Smooth muscle cell (in vitro differentiated cells): ENCODE measurements at regions not wholly inside any gene's neighbourhood (a gene's known extent, or its start where the extent isn't known, plus 50 kb on each side); places are given as distances from the start of the nearest gene placed in this dataset.

Experiments used
- DNase-seq: peaks from one replicate; lab custom pipeline; 2025; ENCODE audit not compliant: unreplicated experiment; lab: John Stamatoyannopoulos, UW
- H2AFZ ChIP-seq: fragments of 200-600 bp; sonication (generic); 2 replicates; pipeline ENCODE4 v1.6.0; 2016; ENCODE audit warnings: antibody characterized with exemption, low read depth, mild to moderate bottlenecking
- H3F3A ChIP-seq: fragments of 200-600 bp; sonication (generic); 2 replicates; pipeline ENCODE4 v1.6.0; 2017; ENCODE audit warnings: antibody characterized with exemption, low read depth
- H3K27ac ChIP-seq: fragments of 200-600 bp; sonication (generic); 2 replicates; pipeline ENCODE4 v1.5.1; 2016; ENCODE audit warnings: low read depth, mild to moderate bottlenecking
- H3K27me3 ChIP-seq: fragments of 200-600 bp; sonication (generic); 2 replicates; pipeline ENCODE4 v1.6.1; 2016; ENCODE audit warnings: low read depth, mild to moderate bottlenecking
- H3K36me3 ChIP-seq: fragments of 200-600 bp; sonication (generic); 2 replicates; pipeline ENCODE4 v1.5.1; 2016; ENCODE audit warnings: low read depth
- H3K4me1 ChIP-seq: fragments of 200-600 bp; sonication (generic); 2 replicates; pipeline ENCODE4 v1.5.1; 2016; ENCODE audit warnings: low read depth
- H3K4me2 ChIP-seq: fragments of 200-600 bp; sonication (generic); 2 replicates; pipeline ENCODE4 v1.6.0; 2016; ENCODE audit warnings: mild to moderate bottlenecking
- H3K4me3 ChIP-seq: fragments of 200-600 bp; sonication (generic); 2 replicates; pipeline ENCODE4 v1.5.1; 2016; ENCODE audit warnings: mild to moderate bottlenecking
- H3K79me2 ChIP-seq: fragments of 200-600 bp; sonication (generic); 2 replicates; pipeline ENCODE4 v1.6.0; 2016; ENCODE audit warnings: low read depth, mild to moderate bottlenecking
- H3K9ac ChIP-seq: fragments of 200-600 bp; sonication (generic); 2 replicates; pipeline ENCODE4 v1.6.0; 2016; ENCODE audit warnings: low read depth
- H3K9me3 ChIP-seq: fragments of 200-600 bp; sonication (generic); replicated peaks from 2 replicates; pipeline ENCODE4 v1.5.1; 2016; ENCODE audit warnings: low read depth
- H4K20me1 ChIP-seq: fragments of 200-600 bp; sonication (generic); 2 replicates; pipeline ENCODE4 v1.6.0; 2016; ENCODE audit warnings: low read depth
- WGBS: methylation state at CpG from one replicate; pipeline ENCODE4 v1.1.7; 2016; ENCODE audit warnings: low lambda C conversion rate; 5-methylcytosine and 5-hydroxymethylcytosine counted together
- TF ChIP-seq, protein P1 (sequence below): fragments of 200-600 bp; sonication (generic); IDR thresholded peaks from 2 replicates; pipeline ENCODE4 v1.5.1; 2017; ENCODE audit warnings: borderline replicate concordance, mild to moderate bottlenecking, antibody characterized with exemption; ENCODE audit not compliant: insufficient read depth, poor library complexity, severe bottlenecking

DNA sequence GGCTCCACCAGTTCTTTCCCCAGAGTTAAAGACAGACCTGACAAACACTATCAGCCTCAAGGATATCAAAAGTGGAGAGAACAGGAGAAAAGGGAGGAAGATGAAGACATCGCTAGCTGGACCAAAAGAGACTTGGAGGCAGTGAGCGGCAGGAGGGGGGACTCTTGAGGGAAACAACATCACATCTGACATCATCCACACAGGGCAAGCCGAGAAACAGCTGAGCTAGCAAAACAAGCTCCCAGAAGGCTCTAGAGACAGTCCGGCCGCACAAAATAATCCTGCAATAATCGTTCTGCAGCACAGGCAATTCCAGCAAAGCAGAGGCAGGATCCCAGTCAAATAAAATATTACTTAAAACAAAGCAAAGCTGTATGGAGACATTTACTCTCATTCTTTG is 239.8 kb downstream of the EN1 start:
- TF ChIP-seq, protein P1, sequence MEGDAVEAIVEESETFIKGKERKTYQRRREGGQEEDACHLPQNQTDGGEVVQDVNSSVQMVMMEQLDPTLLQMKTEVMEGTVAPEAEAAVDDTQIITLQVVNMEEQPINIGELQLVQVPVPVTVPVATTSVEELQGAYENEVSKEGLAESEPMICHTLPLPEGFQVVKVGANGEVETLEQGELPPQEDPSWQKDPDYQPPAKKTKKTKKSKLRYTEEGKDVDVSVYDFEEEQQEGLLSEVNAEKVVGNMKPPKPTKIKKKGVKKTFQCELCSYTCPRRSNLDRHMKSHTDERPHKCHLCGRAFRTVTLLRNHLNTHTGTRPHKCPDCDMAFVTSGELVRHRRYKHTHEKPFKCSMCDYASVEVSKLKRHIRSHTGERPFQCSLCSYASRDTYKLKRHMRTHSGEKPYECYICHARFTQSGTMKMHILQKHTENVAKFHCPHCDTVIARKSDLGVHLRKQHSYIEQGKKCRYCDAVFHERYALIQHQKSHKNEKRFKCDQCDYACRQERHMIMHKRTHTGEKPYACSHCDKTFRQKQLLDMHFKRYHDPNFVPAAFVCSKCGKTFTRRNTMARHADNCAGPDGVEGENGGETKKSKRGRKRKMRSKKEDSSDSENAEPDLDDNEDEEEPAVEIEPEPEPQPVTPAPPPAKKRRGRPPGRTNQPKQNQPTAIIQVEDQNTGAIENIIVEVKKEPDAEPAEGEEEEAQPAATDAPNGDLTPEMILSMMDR = no peak
- no peak overlapping the region for H3K4me2 ChIP-seq
- no peak for DNase-seq

DNA sequence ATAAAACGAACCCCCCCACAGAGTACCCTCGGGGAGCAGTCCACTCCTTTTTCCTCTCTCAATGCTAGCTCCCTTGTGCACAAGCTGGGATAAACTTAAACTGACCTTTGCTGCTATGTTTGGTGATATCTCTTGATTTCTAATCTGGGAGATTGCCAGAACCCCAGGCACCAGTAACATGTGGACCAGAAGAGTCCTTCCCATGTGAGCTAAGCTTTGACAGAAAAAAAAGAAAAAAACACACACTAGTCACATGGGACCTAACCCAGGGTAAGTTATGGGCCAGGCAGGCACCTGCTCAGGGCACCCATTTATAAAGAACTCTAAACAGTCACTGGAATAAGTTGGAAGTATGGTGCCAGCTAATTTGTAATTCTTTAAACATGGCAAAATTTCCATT is 242.6 kb downstream of the EN1 start:
- Histone ChIP-seq H3K4me2 (no peak overlapping the region), H3K79me2 (no peaks in the 10 kb centered on the region), H2AFZ (no peak overlapping the region), H3F3A (no peaks in the 10 kb centered on the region), H3K36me3 (no peaks in the 10 kb centered on the region), H3K4me1 (no peaks in the 10 kb centered on the region), H3K27ac (no peak overlapping the region), H4K20me1 (no peaks in the 10 kb centered on the region), H3K4me3 (no peak overlapping the region), H3K9me3 (no peaks in the 10 kb centered on the region), H3K27me3 (peaks cover 24% of the 10 kb centered on the region), H3K9ac (no peak overlapping the region)
- TF ChIP-seq, protein P1 = no peak
- 62% methylated on average over 2 of the region's 2 CpGs for WGBS
- no peak for DNase-seq

More for the DNA sequence above, 239.8 kb downstream of the EN1 start:
- H2AFZ ChIP-seq = no peak overlapping the region
- H3F3A ChIP-seq = no peaks in the 10 kb centered on the region
- H3K27me3 ChIP-seq = peaks cover 24% of the 10 kb centered on the region
- H3K27ac ChIP-seq = no peak overlapping the region
- H3K9me3 ChIP-seq = no peaks in the 10 kb centered on the region
- no peaks in the 10 kb centered on the region for H3K36me3 ChIP-seq
- no peaks in the 10 kb centered on the region for H3K4me1 ChIP-seq
- no peaks in the 10 kb centered on the region for H3K79me2 ChIP-seq
- no peak overlapping the region for H3K4me3 ChIP-seq
- H4K20me1 ChIP-seq = no peaks in the 10 kb centered on the region
- WGBS = 65% methylated on average over 6 of the region's 6 CpGs
- no peak overlapping the region for H3K9ac ChIP-seq

DNA sequence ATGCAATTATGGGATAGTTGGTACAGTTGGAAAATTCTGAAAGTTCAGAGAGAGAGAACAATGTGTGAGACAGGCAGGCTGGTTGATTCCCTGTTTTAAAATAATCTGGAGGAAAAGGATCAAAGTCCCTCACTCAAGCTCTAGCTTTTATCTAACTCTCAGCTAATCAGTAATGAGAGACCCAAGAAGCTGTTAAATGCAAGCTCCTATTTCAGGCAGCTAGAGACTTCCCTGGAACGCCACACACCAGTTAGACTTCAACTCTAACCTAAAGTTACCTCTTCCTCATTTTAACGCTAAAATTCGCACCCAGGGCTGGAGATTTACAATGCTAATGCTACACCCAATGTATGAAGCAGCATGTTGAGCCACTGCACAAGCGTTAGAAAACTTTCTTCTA is 243.1 kb downstream of the EN1 start:
- Histone ChIP-seq H3K79me2 (no peaks in the 10 kb centered on the region), H3K4me2 (no peak overlapping the region), H3K4me1 (no peaks in the 10 kb centered on the region), H3K9me3 (no peaks in the 10 kb centered on the region), H2AFZ (no peak overlapping the region), H3K27me3 (peaks cover 24% of the 10 kb centered on the region), H3K9ac (no peak overlapping the region), H3K27ac (no peak overlapping the region), H4K20me1 (no peaks in the 10 kb centered on the region), H3K4me3 (no peak overlapping the region), H3F3A (no peaks in the 10 kb centered on the region), H3K36me3 (no peaks in the 10 kb centered on the region)
- DNase-seq = no peak
- TF ChIP-seq, protein P1 = no peak
- 70% methylated on average over 4 of the region's 4 CpGs for WGBS

DNA sequence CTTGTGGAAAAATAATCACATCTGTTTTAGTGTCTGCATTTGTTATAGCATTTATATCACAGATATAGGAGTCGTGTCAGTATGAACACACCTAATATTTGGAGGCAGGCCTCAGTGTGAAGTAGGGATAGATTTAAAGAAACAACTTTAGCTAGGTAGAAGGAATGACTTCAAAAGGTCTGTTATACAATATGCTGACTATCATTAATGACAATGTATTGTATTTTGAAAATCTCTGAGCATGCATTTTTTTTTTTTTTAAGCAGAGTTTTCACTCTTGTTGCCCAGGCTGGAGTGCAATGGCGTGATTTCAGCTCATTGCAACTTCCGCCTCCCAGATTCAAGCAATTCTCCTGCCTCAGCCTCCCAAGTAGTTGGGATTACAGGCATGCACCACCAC is 248.3 kb downstream of the EN1 start:
- Histone ChIP-seq H3K79me2 (no peaks in the 10 kb centered on the region), H3K27ac (no peak overlapping the region), H3K9me3 (no peaks in the 10 kb centered on the region), H3K36me3 (no peaks in the 10 kb centered on the region), H4K20me1 (no peaks in the 10 kb centered on the region), H3F3A (no peaks in the 10 kb centered on the region), H3K9ac (no peak overlapping the region), H3K27me3 (peaks cover 3% of the 10 kb centered on the region), H2AFZ (no peak overlapping the region), H3K4me1 (no peaks in the 10 kb centered on the region), H3K4me2 (no peak overlapping the region), H3K4me3 (no peak overlapping the region)
- DNase-seq = no peak
- TF ChIP-seq, protein P1 = no peak
- 88% methylated on average over 3 of the region's 3 CpGs for WGBS
